GM19468 (cell line): ENCODE measurements at regions not wholly inside any gene's neighbourhood (a gene's known extent, or its start where the extent isn't known, plus 50 kb on each side); places are given as distances from the start of the nearest gene placed in this dataset.

Source experiments
- ATAC-seq: cut with Tn5 transposase; IDR thresholded peaks from one replicate; pipeline ENCODE4 v1.9.1; 2021; ENCODE audit warnings: mild to moderate bottlenecking, moderate library complexity, moderate number of reproducible peaks; ENCODE audit not compliant: unreplicated experiment; ENCODE audit errors: extremely low read depth

GRCh38 chr9:26744191-26744965, 148.2 kb downstream of the CAAP1 start:
- no peak for ATAC-seq

GRCh38 chr9:26742828-26743476, 149.7 kb downstream of the CAAP1 start:
- no peak for ATAC-seq

GRCh38 chr9:26735160-26735559, 157.4 kb downstream of the CAAP1 start:
- no peak for ATAC-seq

GRCh38 chr9:26729187-26729586, 163.4 kb downstream of the CAAP1 start:
- no peak for ATAC-seq

GRCh38 chr9:26727471-26727870, 165.1 kb downstream of the CAAP1 start:
- ATAC-seq, result peak; percentile 88

GRCh38 chr9:26725573-26725972, 167.0 kb downstream of the CAAP1 start:
- ATAC-seq, result no peak

- no peak for ATAC-seq
These were observed 169.1 kb downstream of the CAAP1 start for GRCh38 chr9:26723486-26723885.

- ATAC-seq, result no peak
These were observed 169.8 kb downstream of the CAAP1 start for GRCh38 chr9:26722755-26723154.

GRCh38 chr9:26710008-26710407, 182.6 kb downstream of the CAAP1 start:
- no peak for ATAC-seq

GRCh38 chr9:26706223-26706622, 186.4 kb downstream of the CAAP1 start:
- ATAC-seq, result no peak

GRCh38 chr9:26695298-26695622, 197.3 kb downstream of the CAAP1 start:
- no peak for ATAC-seq

- ATAC-seq, result no peak
These were observed 198.0 kb downstream of the CAAP1 start for GRCh38 chr9:26694381-26695297.

- no peak for ATAC-seq
These were observed 203.6 kb downstream of the CAAP1 start for GRCh38 chr9:26689041-26689440.

- no peak for ATAC-seq
These were observed 205.2 kb downstream of the CAAP1 start for GRCh38 chr9:26687421-26687820.

- ATAC-seq, result no peak
These were observed 206.8 kb downstream of the CAAP1 start for GRCh38 chr9:26685818-26686217.

GRCh38 chr9:26684029-26684428, 208.6 kb downstream of the CAAP1 start:
- ATAC-seq, result no peak

- ATAC-seq, result no peak
These were observed 209.7 kb downstream of the CAAP1 start for GRCh38 chr9:26682796-26683496.

GRCh38 chr9:26682041-26682440, 210.6 kb downstream of the CAAP1 start:
- ATAC-seq, result no peak

- ATAC-seq, result no peak
These were observed 214.5 kb downstream of the CAAP1 start for GRCh38 chr9:26677965-26678706.

- no peak for ATAC-seq
These were observed 217.6 kb downstream of the CAAP1 start for GRCh38 chr9:26675035-26675434.
